ENCODE measurements at regions not wholly inside any gene's neighbourhood (a gene's known extent, or its start where the extent isn't known, plus 50 kb on each side); places are given as distances from the start of the nearest gene placed in this dataset.

DNA sequence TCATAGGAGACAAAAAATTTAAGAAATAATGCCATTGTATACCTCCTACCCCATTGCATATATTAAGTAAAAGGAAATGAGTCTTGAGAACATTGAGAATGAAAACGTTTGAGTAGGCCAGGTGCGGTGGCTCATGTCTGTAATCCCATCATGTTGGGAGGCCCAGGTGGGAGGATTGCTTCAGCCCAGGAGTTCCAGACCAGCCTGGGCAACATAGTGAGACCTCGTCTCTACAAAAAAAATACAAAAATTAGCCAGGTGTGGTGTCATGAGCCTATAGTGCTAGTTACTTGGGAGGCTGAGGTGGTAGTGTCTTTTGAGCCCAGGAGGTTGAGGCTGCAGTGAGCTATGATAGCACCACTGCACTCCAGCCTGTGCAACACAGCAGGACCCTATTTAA is 107.7 kb upstream of the MGAT5 start:
- TF ChIP-seq, protein P1, sequence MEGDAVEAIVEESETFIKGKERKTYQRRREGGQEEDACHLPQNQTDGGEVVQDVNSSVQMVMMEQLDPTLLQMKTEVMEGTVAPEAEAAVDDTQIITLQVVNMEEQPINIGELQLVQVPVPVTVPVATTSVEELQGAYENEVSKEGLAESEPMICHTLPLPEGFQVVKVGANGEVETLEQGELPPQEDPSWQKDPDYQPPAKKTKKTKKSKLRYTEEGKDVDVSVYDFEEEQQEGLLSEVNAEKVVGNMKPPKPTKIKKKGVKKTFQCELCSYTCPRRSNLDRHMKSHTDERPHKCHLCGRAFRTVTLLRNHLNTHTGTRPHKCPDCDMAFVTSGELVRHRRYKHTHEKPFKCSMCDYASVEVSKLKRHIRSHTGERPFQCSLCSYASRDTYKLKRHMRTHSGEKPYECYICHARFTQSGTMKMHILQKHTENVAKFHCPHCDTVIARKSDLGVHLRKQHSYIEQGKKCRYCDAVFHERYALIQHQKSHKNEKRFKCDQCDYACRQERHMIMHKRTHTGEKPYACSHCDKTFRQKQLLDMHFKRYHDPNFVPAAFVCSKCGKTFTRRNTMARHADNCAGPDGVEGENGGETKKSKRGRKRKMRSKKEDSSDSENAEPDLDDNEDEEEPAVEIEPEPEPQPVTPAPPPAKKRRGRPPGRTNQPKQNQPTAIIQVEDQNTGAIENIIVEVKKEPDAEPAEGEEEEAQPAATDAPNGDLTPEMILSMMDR (IDR thresholded peaks at IDR 0.05) = no peak
- no peak for TF ChIP-seq EP300 (IDR thresholded peaks at IDR 0.05)
